SK-N-SH (cell line): ENCODE measurements at regions not wholly inside any gene's neighbourhood (a gene's known extent, or its start where the extent isn't known, plus 50 kb on each side); places are given as distances from the start of the nearest gene placed in this dataset.

Source experiments
- CTCF ChIA-PET: fragments of 300-600, 350-600 bp; formaldehyde crosslinking; extraction: SDS; loops from one replicate; lab custom pipeline; 2021; lab: Yijun Ruan, JAX
- POLR2A ChIA-PET: fragments of 350-600 bp; sonication (Branson Sonifier 250); formaldehyde crosslinking; extraction: SDS; loops from one replicate; lab custom pipeline; 2020; ENCODE audit warnings: antibody characterized with exemption, inconsistent platforms; lab: Yijun Ruan, JAX
- DNase-seq: peaks from one replicate; pipeline ENCODE4 v3.0.0; 2012
- H2AFZ ChIP-seq: fragments of 200-600 bp; sonication (generic); 2 replicates; pipeline ENCODE4 v1.8.1; 2016; ENCODE audit warnings: antibody characterized with exemption, mild to moderate bottlenecking, low read depth
- H3F3A ChIP-seq: fragments of 200-600 bp; sonication (generic); replicated peaks from 2 replicates; pipeline ENCODE3; 2016; ENCODE audit warnings: antibody characterized with exemption, mild to moderate bottlenecking; ENCODE audit not compliant: insufficient read depth
- H3K27ac ChIP-seq, 2 experiments: fragments of 200-500 bp in 1 of 2; fragments of 200-600 bp in 1 of 2; sonication (Bioruptor generic) in 1 of 2; sonication (generic), shearing (Covaris generic) in 1 of 2; 2 replicates each; pipeline versions ENCODE4 v1.5.1 to v1.6.1; 2014 to 2016; ENCODE audit warnings: low read depth in 2 of 2, inconsistent platforms in 1 of 2, low read length in 1 of 2, mild to moderate bottlenecking in 1 of 2, mixed read lengths in 1 of 2
- H3K27me3 ChIP-seq: fragments of 200-600 bp; sonication (generic), shearing (Covaris generic); 2 replicates; pipeline ENCODE4 v1.6.1; 2016; ENCODE audit warnings: mixed run types; ENCODE audit not compliant: insufficient read depth
- H3K36me3 ChIP-seq, 2 experiments: fragments of 200-500 bp in 1 of 2; fragments of 200-600 bp in 1 of 2; sonication (Bioruptor generic) in 1 of 2; sonication (generic) in 1 of 2; replicated peaks in 1 of 2; 2 replicates each; pipeline versions ENCODE3 to v1.5.1; 2014 to 2016; ENCODE audit warnings: low read length in 1 of 2, mild to moderate bottlenecking in 1 of 2; ENCODE audit not compliant: insufficient read depth in 2 of 2, control insufficient read depth in 1 of 2
- H3K4me1 ChIP-seq, 2 experiments: fragments of 200-500 bp in 1 of 2; fragments of 200-600 bp in 1 of 2; sonication (Bioruptor generic) in 1 of 2; sonication (generic), shearing (Covaris generic) in 1 of 2; 2 replicates each; pipeline versions ENCODE4 v1.5.1 to v1.6.1; 2014 to 2016; ENCODE audit warnings: low read depth in 1 of 2, low read length in 1 of 2, mixed run types in 1 of 2; ENCODE audit not compliant: insufficient read depth in 2 of 2, control insufficient read depth in 1 of 2
- H3K4me2 ChIP-seq: fragments of 200-600 bp; sonication (generic), shearing (Covaris generic); 2 replicates; pipeline ENCODE4 v1.6.1; 2017; ENCODE audit warnings: mixed run types
- H3K4me3 ChIP-seq, 2 experiments: fragments of 200-500 bp in 1 of 2; fragments of 200-600 bp in 1 of 2; sonication (Bioruptor generic) in 1 of 2; sonication (generic), shearing (Covaris generic) in 1 of 2; 2 replicates each; pipeline versions ENCODE4 v1.5.1 to v1.8.1; 2014 to 2016; ENCODE audit warnings: low read depth in 2 of 2, inconsistent platforms in 1 of 2, low read length in 1 of 2, mild to moderate bottlenecking in 1 of 2, mixed read lengths in 1 of 2, moderate library complexity in 1 of 2
- H3K79me2 ChIP-seq: fragments of 200-600 bp; sonication (generic); 2 replicates; pipeline ENCODE4 v1.8.1; 2017; ENCODE audit warnings: mild to moderate bottlenecking; ENCODE audit not compliant: insufficient read depth
- H3K9ac ChIP-seq: fragments of 200-600 bp; sonication (generic); 2 replicates; pipeline ENCODE4 v1.6.1; 2017; ENCODE audit warnings: mixed run types
- H3K9me2 ChIP-seq: fragments of 200-600 bp; sonication (generic); 2 replicates; pipeline ENCODE4 v1.6.1; 2017; ENCODE audit warnings: mixed run types
- H3K9me3 ChIP-seq: fragments of 200-600 bp; sonication (generic); 2 replicates; pipeline ENCODE4 v1.6.1; 2017; ENCODE audit warnings: mixed run types, mild to moderate bottlenecking, moderate library complexity
- H4K20me1 ChIP-seq: fragments of 200-600 bp; sonication (generic); 2 replicates; pipeline ENCODE4 v1.6.1; 2017; ENCODE audit warnings: mild to moderate bottlenecking, mixed run types; ENCODE audit not compliant: insufficient read depth
- ELF1 ChIP-seq: IDR thresholded peaks from 2 replicates; pipeline ENCODE4 v1.4.0; 2012
- EP300 ChIP-seq, 2 experiments: IDR thresholded peaks; 2 replicates each; pipeline versions ENCODE4 v1.4.0 to v1.6.1; 2012; ENCODE audit warnings: borderline replicate concordance in 1 of 2, low read depth in 1 of 2, low read length in 1 of 2
- FOXJ3 ChIP-seq: sonication (generic); formaldehyde crosslinking; IDR thresholded peaks from 2 replicates; pipeline ENCODE4 v1.5.1; 2020; ENCODE audit warnings: mild to moderate bottlenecking, missing genetic modification reagents
- GATA2 ChIP-seq: sonication (generic); formaldehyde crosslinking; IDR thresholded peaks from 2 replicates; pipeline ENCODE4 v1.5.0; 2020; ENCODE audit warnings: mild to moderate bottlenecking, missing genetic modification reagents
- MXI1 ChIP-seq: IDR thresholded peaks from 2 replicates; pipeline ENCODE4 v1.6.1; 2012; ENCODE audit warnings: mild to moderate bottlenecking, low read depth, low read length, improper control_type of control experiment
- NFIC ChIP-seq: IDR thresholded peaks from 2 replicates; pipeline ENCODE4 v1.4.0; 2012; ENCODE audit warnings: borderline replicate concordance
- NRF1 ChIP-seq: IDR thresholded peaks from 2 replicates; pipeline ENCODE4 v1.6.1; 2012; ENCODE audit warnings: low read depth, mild to moderate bottlenecking, low read length
- PBX3 ChIP-seq: IDR thresholded peaks from 2 replicates; pipeline ENCODE4; 2012
- POLR2AphosphoS5 ChIP-seq: IDR thresholded peaks from 2 replicates; pipeline ENCODE4 v1.6.1; 2012; ENCODE audit warnings: low read depth, low read length
- RCOR1 ChIP-seq: fragments of 150-350 bp; IDR thresholded peaks from 2 replicates; pipeline ENCODE4 v1.6.1; 2017; ENCODE audit warnings: antibody characterized with exemption, low read length
- REST ChIP-seq: IDR thresholded peaks from 2 replicates; pipeline ENCODE4 v1.6.1; 2012; ENCODE audit warnings: mild to moderate bottlenecking, low read depth, low read length, moderate library complexity
- SIN3A ChIP-seq: IDR thresholded peaks from 2 replicates; pipeline ENCODE4 v1.6.1; 2012; ENCODE audit warnings: low read depth, mild to moderate bottlenecking, low read length, moderate library complexity, borderline replicate concordance
- TAF1 ChIP-seq: IDR thresholded peaks from 2 replicates; pipeline ENCODE4 v1.6.1; 2012; ENCODE audit warnings: low read depth, mild to moderate bottlenecking, low read length, moderate library complexity, borderline replicate concordance
- YY1 ChIP-seq: IDR thresholded peaks from 2 replicates; pipeline ENCODE4 v1.4.0; 2012; ENCODE audit warnings: low read depth, mild to moderate bottlenecking
- WGBS: methylation state at CpG from one replicate; pipeline ENCODE4 v1.1.6; 2017; ENCODE audit warnings: low lambda C conversion rate; 5-methylcytosine and 5-hydroxymethylcytosine counted together
- TF ChIP-seq, protein P1 (sequence below): fragments of 200-600 bp; sonication (generic); IDR thresholded peaks from 2 replicates; pipeline ENCODE4 v1.6.1; 2017; ENCODE audit warnings: antibody characterized with exemption, mild to moderate bottlenecking, moderate library complexity
- TF ChIP-seq, protein P2 (sequence below): fragments of 150-350 bp; IDR thresholded peaks from 2 replicates; pipeline ENCODE4 v1.6.1; 2016; ENCODE audit warnings: mild to moderate bottlenecking, low read depth, low read length
- TF ChIP-seq, protein P3 (sequence below): IDR thresholded peaks from 2 replicates; pipeline ENCODE4 v1.4.0; 2012; ENCODE audit warnings: low read depth, borderline replicate concordance

GRCh38 chr15:66909381-66909890 is 156.0 kb upstream of the SMAD3 start:
- Histone ChIP-seq H3K27ac (no peak overlapping the region), H3K9me2 (no peaks in the 10 kb centered on the region), H2AFZ (no peak overlapping the region), H4K20me1 (no peaks in the 10 kb centered on the region), H3K27me3 (no peaks in the 10 kb centered on the region), H3K4me1 (peaks cover 4 to 5% of the 10 kb centered on the region in 2 experiments; a peak in 2 of 4 replicates), H3K9me3 (no peaks in the 10 kb centered on the region), H3K4me2 (no peak overlapping the region), H3F3A (peaks cover under 1% of the 10 kb centered on the region), H3K9ac (no peak overlapping the region), H3K36me3 (no peaks in the 10 kb centered on the region), H3K4me3 (no peak overlapping the region), H3K79me2 (no peaks in the 10 kb centered on the region)
- DNase-seq = no peak
- 91% methylated on average over 5 of the region's 7 CpGs for WGBS
- ChIA-PET CTCF (interaction anchor here (1.2 to 2.6 kb wide), 4 partner anchors 9 to 37 kb away, joined by 3 to 8 read pairs (median 5); no protein-coding TSS in a partner anchor), POLR2A (no interaction called here)
- TF ChIP-seq MXI1 (no peak), SIN3A (no peak), PBX3 (no peak), EP300 (IDR thresholded peaks at IDR 0.05; ENCODE audit: borderline replicate concordance in 1 of 2, low read depth in 1 of 2, low read length in 1 of 2) (no peak)
- TF ChIP-seq, protein P1, sequence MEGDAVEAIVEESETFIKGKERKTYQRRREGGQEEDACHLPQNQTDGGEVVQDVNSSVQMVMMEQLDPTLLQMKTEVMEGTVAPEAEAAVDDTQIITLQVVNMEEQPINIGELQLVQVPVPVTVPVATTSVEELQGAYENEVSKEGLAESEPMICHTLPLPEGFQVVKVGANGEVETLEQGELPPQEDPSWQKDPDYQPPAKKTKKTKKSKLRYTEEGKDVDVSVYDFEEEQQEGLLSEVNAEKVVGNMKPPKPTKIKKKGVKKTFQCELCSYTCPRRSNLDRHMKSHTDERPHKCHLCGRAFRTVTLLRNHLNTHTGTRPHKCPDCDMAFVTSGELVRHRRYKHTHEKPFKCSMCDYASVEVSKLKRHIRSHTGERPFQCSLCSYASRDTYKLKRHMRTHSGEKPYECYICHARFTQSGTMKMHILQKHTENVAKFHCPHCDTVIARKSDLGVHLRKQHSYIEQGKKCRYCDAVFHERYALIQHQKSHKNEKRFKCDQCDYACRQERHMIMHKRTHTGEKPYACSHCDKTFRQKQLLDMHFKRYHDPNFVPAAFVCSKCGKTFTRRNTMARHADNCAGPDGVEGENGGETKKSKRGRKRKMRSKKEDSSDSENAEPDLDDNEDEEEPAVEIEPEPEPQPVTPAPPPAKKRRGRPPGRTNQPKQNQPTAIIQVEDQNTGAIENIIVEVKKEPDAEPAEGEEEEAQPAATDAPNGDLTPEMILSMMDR = no peak
- TF ChIP-seq, protein P2, sequence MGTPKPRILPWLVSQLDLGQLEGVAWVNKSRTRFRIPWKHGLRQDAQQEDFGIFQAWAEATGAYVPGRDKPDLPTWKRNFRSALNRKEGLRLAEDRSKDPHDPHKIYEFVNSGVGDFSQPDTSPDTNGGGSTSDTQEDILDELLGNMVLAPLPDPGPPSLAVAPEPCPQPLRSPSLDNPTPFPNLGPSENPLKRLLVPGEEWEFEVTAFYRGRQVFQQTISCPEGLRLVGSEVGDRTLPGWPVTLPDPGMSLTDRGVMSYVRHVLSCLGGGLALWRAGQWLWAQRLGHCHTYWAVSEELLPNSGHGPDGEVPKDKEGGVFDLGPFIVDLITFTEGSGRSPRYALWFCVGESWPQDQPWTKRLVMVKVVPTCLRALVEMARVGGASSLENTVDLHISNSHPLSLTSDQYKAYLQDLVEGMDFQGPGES = no peak

DNA sequence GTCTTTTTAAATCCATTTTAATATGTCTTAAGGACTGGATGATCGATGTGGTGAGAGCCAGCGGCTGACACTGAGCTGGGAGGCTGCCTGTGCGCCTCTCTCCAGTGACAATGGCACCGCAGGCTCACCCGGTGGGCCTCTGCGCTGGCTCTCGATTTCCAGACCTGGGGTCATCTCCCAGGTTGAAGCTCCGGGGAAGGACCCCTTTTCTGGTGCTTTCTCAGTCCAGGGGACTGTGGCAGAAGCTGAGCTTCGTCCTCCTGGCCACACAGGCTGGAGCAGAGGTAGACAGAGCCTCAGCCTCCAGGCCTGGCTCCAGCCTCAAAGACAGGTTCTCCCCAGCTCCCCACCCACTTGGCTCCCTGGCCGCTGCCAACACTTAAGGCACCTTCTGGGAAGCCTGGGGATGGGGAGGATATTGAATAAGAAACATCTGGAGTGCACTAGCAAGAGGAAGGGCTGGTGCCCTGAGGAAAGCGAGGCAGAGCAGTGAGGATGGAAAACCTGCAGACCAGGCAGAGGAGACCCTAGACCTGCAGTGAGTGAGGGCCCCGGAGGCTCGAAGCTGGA is 154.2 kb upstream of the SMAD3 start:
- no peak overlapping the region for H3K9ac ChIP-seq
- no peak overlapping the region for H3K4me2 ChIP-seq
- no peaks in the 10 kb centered on the region for H3K9me3 ChIP-seq
- no peaks in the 10 kb centered on the region for H4K20me1 ChIP-seq
- no peaks in the 10 kb centered on the region for H3K27me3 ChIP-seq
- no peak overlapping the region for H3K4me3 ChIP-seq
- CTCF ChIA-PET = interaction anchor here (0.7 to 1.2 kb wide), 6 partner anchors 8 to 393 kb away, joined by 3 read pairs; no protein-coding TSS in a partner anchor
- no peaks in the 10 kb centered on the region for H3K9me2 ChIP-seq
- no peak overlapping the region for H3K27ac ChIP-seq
- H3K4me1 ChIP-seq = peaks cover 4 to 5% of the 10 kb centered on the region in 2 experiments; a peak in 2 of 4 replicates
- 84% methylated on average over 10 of the region's 13 CpGs for WGBS
- no peaks in the 10 kb centered on the region for H3F3A ChIP-seq
- POLR2A ChIA-PET = no interaction called here
- DNase-seq = no peak
- no peak overlapping the region for H2AFZ ChIP-seq
- H3K36me3 ChIP-seq = no peaks in the 10 kb centered on the region
- H3K79me2 ChIP-seq = no peaks in the 10 kb centered on the region
- TF ChIP-seq, protein P3, sequence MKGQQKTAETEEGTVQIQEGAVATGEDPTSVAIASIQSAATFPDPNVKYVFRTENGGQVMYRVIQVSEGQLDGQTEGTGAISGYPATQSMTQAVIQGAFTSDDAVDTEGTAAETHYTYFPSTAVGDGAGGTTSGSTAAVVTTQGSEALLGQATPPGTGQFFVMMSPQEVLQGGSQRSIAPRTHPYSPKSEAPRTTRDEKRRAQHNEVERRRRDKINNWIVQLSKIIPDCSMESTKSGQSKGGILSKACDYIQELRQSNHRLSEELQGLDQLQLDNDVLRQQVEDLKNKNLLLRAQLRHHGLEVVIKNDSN = no peak
- TF ChIP-seq ELF1 (no peak), NRF1 (no peak), TAF1 (no peak), POLR2AphosphoS5 (no peak), FOXJ3 (CRISPR knock-in tag) (no peak), RCOR1 (no peak), REST (no peak), NFIC (no peak), GATA2 (CRISPR knock-in tag) (no peak), YY1 (no peak)
- TF ChIP-seq, protein P2 = no peak
